ENCODE measurements at regions not wholly inside any gene's neighbourhood (a gene's known extent, or its start where the extent isn't known, plus 50 kb on each side); places are given as distances from the start of the nearest gene placed in this dataset.
"Not testable (repeated sequence)": the region's sequence is repeated elsewhere in the genome, so short reads cannot be mapped to it uniquely, and the experiment has no call there.

GRCh38 chr7:6882321-6882721 lies 56.2 kb upstream of the CCZ1B start:
- not testable (repeated sequence) for DNase-seq (ENCODE audit: extremely low read depth, low read depth, low spot score)

GRCh38 chr7:6883756-6884155 lies 57.7 kb upstream of the CCZ1B start:
- not testable (repeated sequence) for DNase-seq (ENCODE audit: extremely low read depth, low read depth, low spot score)

- no peak for DNase-seq (ENCODE audit: extremely low read depth, low read depth, low spot score)
Observed at GRCh38 chr7:6886198-6886597, 60.1 kb upstream of the CCZ1B start.

- not testable (repeated sequence) for DNase-seq (ENCODE audit: extremely low read depth, low read depth, low spot score)
Observed at GRCh38 chr7:6888267-6889045, 62.4 kb upstream of the CCZ1B start.

- no peak for DNase-seq (ENCODE audit: extremely low read depth, low read depth, low spot score)
Observed at GRCh38 chr7:6889252-6889812, 63.3 kb upstream of the CCZ1B start.

- not testable (repeated sequence) for DNase-seq (ENCODE audit: extremely low read depth, low read depth, low spot score)
Observed at GRCh38 chr7:6902097-6902518, 76.0 kb upstream of the CCZ1B start.

- DNase-seq (ENCODE audit: extremely low read depth, low read depth, low spot score), result not testable (repeated sequence)
Observed at GRCh38 chr7:6903289-6903688, 77.2 kb upstream of the CCZ1B start.

GRCh38 chr7:6903792-6904191 lies 77.7 kb upstream of the CCZ1B start:
- not testable (repeated sequence) for DNase-seq (ENCODE audit: extremely low read depth, low read depth, low spot score)

GRCh38 chr7:6917258-6917657 lies 91.2 kb upstream of the CCZ1B start:
- no peak for DNase-seq (ENCODE audit: extremely low read depth, low read depth, low spot score)

- DNase-seq (ENCODE audit: extremely low read depth, low read depth, low spot score), result not testable (repeated sequence)
Observed at GRCh38 chr7:6919169-6919568, 93.1 kb upstream of the CCZ1B start.

- not testable (repeated sequence) for DNase-seq (ENCODE audit: extremely low read depth, low read depth, low spot score)
Observed at GRCh38 chr7:6924523-6924922, 98.4 kb upstream of the CCZ1B start.

GRCh38 chr7:6926193-6927174 lies 100.4 kb upstream of the CCZ1B start:
- not testable (repeated sequence) for DNase-seq (ENCODE audit: extremely low read depth, low read depth, low spot score)

GRCh38 chr7:6927643-6928042 lies 101.6 kb upstream of the CCZ1B start:
- DNase-seq (ENCODE audit: extremely low read depth, low read depth, low spot score), result not testable (repeated sequence)

- DNase-seq (ENCODE audit: extremely low read depth, low read depth, low spot score), result not testable (repeated sequence)
Observed at GRCh38 chr7:6929588-6929987, 103.5 kb upstream of the CCZ1B start.

- not testable (repeated sequence) for DNase-seq (ENCODE audit: extremely low read depth, low read depth, low spot score)
Observed at GRCh38 chr7:6930081-6930635, 104.1 kb upstream of the CCZ1B start.

- not testable (repeated sequence) for DNase-seq (ENCODE audit: extremely low read depth, low read depth, low spot score)
Observed at GRCh38 chr7:6930787-6931186, 104.7 kb upstream of the CCZ1B start.

- DNase-seq (ENCODE audit: extremely low read depth, low read depth, low spot score), result not testable (repeated sequence)
Observed at GRCh38 chr7:6931456-6931855, 105.4 kb upstream of the CCZ1B start.

GRCh38 chr7:6933954-6934632 lies 108.0 kb upstream of the CCZ1B start:
- not testable (repeated sequence) for DNase-seq (ENCODE audit: extremely low read depth, low read depth, low spot score)

- DNase-seq (ENCODE audit: extremely low read depth, low read depth, low spot score), result no peak
Observed at GRCh38 chr7:6934981-6935380, 108.9 kb upstream of the CCZ1B start.

GRCh38 chr7:6936626-6937025 lies 110.6 kb upstream of the CCZ1B start:
- DNase-seq (ENCODE audit: extremely low read depth, low read depth, low spot score), result not testable (repeated sequence)
